Esophagus muscularis mucosa (tissue), 3 donors: ENCODE measurements at regions not wholly inside any gene's neighbourhood (a gene's known extent, or its start where the extent isn't known, plus 50 kb on each side); places are given as distances from the start of the nearest gene placed in this dataset.

Experiments
- CTCF ChIP-seq, 3 experiments: fragments of 200-600 bp in 2 of 3; fragments of 450-650 bp in 1 of 3; sonication (generic) in 2 of 3; IDR thresholded peaks; one replicate each; pipeline ENCODE4 v1.5.1; 2017 to 2019; ENCODE audit warnings: antibody characterized with exemption in 3 of 3, mild to moderate bottlenecking in 2 of 3, moderate library complexity in 1 of 3
- POLR2A ChIP-seq: fragments of 450-650 bp; IDR thresholded peaks from one replicate; pipeline ENCODE4 v1.6.1; 2017; ENCODE audit warnings: antibody characterized with exemption, moderate library complexity, mild to moderate bottlenecking, low read depth
- POLR2AphosphoS5 ChIP-seq, 2 donors: sonication (generic); formaldehyde crosslinking; IDR thresholded peaks; one replicate each; pipeline ENCODE4 v1.6.1; 2017; ENCODE audit warnings: antibody characterized with exemption in 2 of 2

GRCh38 chr7:84589012-84589411, 394.4 kb upstream of the SEMA3A start:
- TF ChIP-seq POLR2A (no peak), CTCF (IDR thresholded peaks at IDR 0.05) (no peak), POLR2AphosphoS5 (IDR thresholded peaks at IDR 0.05) (no peak)
